IPS DF 19.7 (cell line): ENCODE measurements at regions not wholly inside any gene's neighbourhood (a gene's known extent, or its start where the extent isn't known, plus 50 kb on each side); places are given as distances from the start of the nearest gene placed in this dataset.
"Not testable (repeated sequence)": the region's sequence is repeated elsewhere in the genome, so short reads cannot be mapped to it uniquely, and the experiment has no call there.

ENCODE experiments used
- DNase-seq: peaks from one replicate; pipeline ENCODE4 v3.0.0-alpha.2; 2013; ENCODE audit warnings: low read depth, low spot score

- DNase-seq, result no peak
These were observed 715.4 kb downstream of the GRXCR1 start for GRCh38 chr4:43607827-43608461.

- no peak for DNase-seq
These were observed 726.7 kb downstream of the GRXCR1 start for GRCh38 chr4:43619219-43619618.

GRCh38 chr4:43637893-43638292 is 745.4 kb downstream of the GRXCR1 start:
- DNase-seq, result not testable (repeated sequence)

GRCh38 chr4:43651991-43652390 is 759.5 kb downstream of the GRXCR1 start:
- DNase-seq, result no peak

- not testable (repeated sequence) for DNase-seq
These were observed 767.0 kb downstream of the GRXCR1 start for GRCh38 chr4:43659547-43659946.

GRCh38 chr4:43672265-43672885 is 776.2 kb downstream of the KCTD8 start:
- DNase-seq, result not testable (repeated sequence)

GRCh38 chr4:43680421-43680820 is 768.2 kb downstream of the KCTD8 start:
- DNase-seq, result no peak

- no peak for DNase-seq
These were observed 766.1 kb downstream of the KCTD8 start for GRCh38 chr4:43682551-43682950.

GRCh38 chr4:43690116-43690515 is 758.5 kb downstream of the KCTD8 start:
- DNase-seq, result no peak

GRCh38 chr4:43693876-43694275 is 754.7 kb downstream of the KCTD8 start:
- DNase-seq, result no peak

GRCh38 chr4:43709443-43709842 is 739.2 kb downstream of the KCTD8 start:
- DNase-seq, result no peak

- DNase-seq, result no peak
These were observed 731.8 kb downstream of the KCTD8 start for GRCh38 chr4:43716721-43717395.

- no peak for DNase-seq
These were observed 730.2 kb downstream of the KCTD8 start for GRCh38 chr4:43718369-43718768.

- no peak for DNase-seq
These were observed 715.7 kb downstream of the KCTD8 start for GRCh38 chr4:43732829-43733426.

GRCh38 chr4:43742083-43742482 is 706.5 kb downstream of the KCTD8 start:
- no peak for DNase-seq

- DNase-seq, result no peak
These were observed 694.0 kb downstream of the KCTD8 start for GRCh38 chr4:43754566-43754965.

- peak; percentile 54 for DNase-seq
These were observed 691.5 kb downstream of the KCTD8 start for GRCh38 chr4:43757147-43757546.

GRCh38 chr4:43758836-43759235 is 689.8 kb downstream of the KCTD8 start:
- no peak for DNase-seq

GRCh38 chr4:43763029-43763610 is 685.5 kb downstream of the KCTD8 start:
- DNase-seq, result no peak

GRCh38 chr4:43765514-43765913 is 683.1 kb downstream of the KCTD8 start:
- DNase-seq, result no peak

- DNase-seq, result no peak
These were observed 682.0 kb downstream of the KCTD8 start for GRCh38 chr4:43766648-43767047.

GRCh38 chr4:43776371-43776770 is 672.2 kb downstream of the KCTD8 start:
- no peak for DNase-seq
